SH-SY5Y (cell line): ENCODE measurements at regions not wholly inside any gene's neighbourhood (a gene's known extent, or its start where the extent isn't known, plus 50 kb on each side); places are given as distances from the start of the nearest gene placed in this dataset.

ENCODE experiments used
- GATA2 ChIP-seq: IDR thresholded peaks from 2 replicates; pipeline ENCODE4 v1.6.1; 2011; ENCODE audit warnings: mild to moderate bottlenecking, low read depth, low read length
- GATA3 ChIP-seq: IDR thresholded peaks from 2 replicates; pipeline ENCODE4 v1.6.1; 2011; ENCODE audit warnings: low read depth, mild to moderate bottlenecking, low read length, moderate library complexity

DNA sequence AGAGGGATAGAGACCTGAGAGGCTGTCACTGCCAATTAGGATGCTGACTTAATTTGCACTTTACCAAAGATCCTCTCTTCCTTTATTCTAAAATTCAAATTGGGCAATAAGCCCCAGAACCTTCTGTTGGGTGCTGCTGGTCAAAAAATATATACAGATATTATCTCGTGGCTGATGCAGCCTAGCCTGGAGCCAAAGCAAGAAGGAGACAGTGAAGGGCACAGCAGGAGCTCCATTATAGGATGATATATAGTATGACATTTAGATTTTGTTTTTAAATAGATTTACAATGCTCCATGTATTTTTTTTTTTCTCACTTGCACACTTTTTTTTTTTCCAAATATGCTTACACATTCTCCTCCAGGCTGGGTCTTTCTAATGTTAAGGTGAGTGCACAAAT, 579.3 kb downstream of the PIK3C3 start:
- TF ChIP-seq GATA2 (peak; percentile 90), GATA3 (peak; percentile 66; the same call in 1 of the 2 replicates)
